ENCODE measurements at regions not wholly inside any gene's neighbourhood (a gene's known extent, or its start where the extent isn't known, plus 50 kb on each side); places are given as distances from the start of the nearest gene placed in this dataset.

DNA sequence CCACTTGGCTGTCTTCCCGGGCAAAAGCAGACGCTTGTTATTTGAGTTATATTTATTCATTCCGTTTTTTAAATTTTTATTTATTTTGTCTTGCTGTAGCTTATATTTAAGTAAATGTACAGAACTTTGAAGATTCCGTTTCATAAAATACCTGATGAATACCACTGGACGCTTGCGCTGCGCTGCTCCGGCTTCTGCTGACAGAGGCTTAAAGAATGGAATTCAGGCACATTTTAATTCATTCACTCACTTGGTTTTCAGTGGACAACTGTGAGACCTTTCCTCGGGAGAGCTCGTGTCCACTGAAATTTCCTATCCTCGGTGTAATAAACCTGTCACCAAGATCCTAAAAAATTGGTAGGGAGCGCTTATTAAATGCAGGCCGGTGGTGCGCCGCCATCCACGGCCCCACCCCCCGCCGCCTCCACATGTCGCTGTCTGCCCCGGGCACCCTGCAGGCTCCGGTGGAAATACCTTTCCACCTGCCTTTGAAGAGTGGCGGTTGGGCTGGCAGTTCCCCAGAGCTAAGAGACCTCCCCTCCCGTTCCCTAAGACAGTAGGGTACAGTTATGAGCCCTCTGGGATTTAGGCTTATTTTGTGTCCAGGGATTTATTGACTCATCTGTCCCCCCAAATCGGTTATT, 62.5 kb upstream of the UBE2E1 start:
- no peak for DNase-seq

DNA sequence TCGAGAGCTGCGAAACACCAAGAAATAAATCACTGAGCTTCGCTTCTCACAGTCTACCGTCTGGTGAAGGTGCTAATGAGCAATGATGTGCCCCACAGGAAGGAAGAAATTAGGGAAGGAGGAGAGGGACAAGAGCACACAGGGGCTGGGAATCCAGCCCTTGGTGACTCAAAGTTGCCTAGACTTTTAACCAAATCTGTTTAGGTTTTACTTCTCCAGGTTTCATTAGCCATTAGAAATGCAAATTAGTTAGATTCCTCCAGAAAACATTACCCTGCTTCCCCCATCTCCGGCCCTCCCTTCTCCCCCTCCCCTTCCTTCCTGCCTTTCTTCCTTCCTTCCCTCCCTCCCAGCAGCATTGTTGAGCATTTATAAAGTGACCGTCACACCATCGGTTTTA, 59.3 kb upstream of the UBE2E1 start:
- no peak for DNase-seq

DNA sequence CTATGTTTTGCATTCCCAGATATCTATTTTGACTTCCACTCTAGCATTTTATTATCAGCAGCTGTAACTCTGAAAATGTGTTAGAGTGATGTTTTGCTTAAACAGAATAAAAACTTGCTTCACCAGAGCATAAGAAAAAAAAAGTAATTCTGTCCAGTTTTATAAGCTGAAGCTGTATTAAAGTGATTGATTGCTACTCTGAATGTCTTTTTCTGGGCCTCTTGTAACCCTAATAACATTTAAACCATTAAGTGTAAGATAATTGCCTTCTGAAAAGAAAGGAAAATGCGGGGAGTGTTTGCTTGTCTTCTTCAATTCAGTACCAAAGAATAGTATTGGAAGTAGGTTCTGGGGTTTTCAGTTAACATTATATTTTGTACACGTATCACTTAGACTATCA, 57.9 kb upstream of the UBE2E1 start:
- no peak for DNase-seq

DNA sequence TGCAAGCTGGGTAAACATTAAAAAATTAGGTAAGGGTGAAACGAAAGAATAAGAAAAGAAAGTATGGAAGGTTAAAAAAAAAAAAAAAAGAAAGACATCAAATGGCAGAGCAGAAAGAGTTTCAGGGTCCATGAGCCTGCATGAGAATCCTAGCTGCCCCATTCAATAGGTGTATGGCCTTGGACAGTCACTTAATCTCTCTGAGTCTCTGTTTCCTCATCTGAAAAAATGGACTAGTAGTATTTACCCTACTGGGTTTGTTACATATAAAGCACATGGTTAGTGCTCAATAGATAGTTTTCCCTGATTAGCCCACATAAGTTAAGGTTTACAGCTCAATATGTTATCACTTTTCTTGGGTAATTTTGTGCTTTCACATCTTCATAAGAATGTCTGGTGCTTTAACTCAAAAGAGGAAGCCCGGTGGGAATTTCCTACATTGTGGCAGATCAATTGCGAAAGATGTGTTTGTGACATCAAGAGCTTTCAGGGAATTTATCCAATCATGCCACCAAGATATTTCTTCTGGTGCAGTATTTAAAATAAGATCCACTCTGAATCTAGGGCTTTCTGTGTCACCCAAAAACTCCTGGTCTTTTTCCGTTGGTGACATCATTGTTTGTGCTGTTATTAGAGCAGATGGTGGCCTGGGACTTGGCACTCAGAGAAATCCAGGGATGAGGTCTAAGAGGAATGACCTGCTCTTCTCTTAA, 57.2 kb upstream of the UBE2E1 start:
- DNase-seq, result peak in 2 of 58 donors; percentile 1 to 18

DNA sequence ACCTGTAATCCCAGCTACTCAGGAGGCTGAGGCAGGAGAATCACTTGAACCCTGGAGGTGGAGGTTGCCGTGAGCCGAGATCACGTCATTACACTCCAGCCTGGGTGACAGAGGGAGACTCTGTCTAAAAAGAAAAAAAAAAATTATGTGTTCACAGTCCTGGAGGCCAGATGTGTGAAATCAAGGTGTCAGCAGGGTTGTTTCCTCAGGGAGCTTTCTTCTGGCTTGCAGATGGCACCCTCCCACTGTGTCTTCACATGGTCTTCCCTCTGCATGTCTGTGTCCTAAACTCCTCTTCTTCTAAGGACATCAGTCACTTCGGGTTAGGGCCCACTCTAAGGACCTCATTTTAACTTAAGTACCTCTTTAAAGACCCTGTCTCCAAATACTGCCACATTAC, 56.1 kb upstream of the UBE2E1 start:
- no peak for DNase-seq

DNA sequence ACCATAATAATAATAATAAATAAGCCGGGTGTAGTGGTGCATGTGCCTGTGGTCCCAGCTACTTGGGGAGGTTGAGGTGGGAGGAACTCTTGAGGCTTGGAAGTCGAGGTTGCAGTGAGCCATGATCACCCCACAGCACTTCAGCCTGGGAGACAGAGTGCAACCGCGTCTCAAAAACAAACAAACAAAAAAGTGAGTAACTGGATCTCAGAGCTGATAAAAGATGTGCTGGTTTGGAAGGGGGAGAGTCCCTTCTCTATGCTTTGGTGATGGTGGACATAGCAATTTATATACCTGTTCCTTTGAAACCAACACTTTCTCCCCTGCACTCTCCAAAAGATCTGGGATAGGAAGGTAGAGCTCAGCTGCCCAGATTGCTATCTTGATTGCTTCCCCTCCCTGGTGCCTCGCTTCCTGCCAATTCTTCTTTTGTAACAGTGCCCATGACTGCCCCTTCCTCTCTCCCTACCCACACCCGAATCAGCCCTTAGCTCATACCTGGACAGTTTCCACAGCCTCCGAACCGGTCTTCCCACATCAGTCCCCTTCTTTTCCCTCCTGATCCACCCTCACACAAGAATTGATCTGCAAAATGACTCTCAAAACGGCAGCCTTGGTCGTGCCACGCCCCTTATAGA, 55.1 kb upstream of the UBE2E1 start:
- DNase-seq, result no peak

DNA sequence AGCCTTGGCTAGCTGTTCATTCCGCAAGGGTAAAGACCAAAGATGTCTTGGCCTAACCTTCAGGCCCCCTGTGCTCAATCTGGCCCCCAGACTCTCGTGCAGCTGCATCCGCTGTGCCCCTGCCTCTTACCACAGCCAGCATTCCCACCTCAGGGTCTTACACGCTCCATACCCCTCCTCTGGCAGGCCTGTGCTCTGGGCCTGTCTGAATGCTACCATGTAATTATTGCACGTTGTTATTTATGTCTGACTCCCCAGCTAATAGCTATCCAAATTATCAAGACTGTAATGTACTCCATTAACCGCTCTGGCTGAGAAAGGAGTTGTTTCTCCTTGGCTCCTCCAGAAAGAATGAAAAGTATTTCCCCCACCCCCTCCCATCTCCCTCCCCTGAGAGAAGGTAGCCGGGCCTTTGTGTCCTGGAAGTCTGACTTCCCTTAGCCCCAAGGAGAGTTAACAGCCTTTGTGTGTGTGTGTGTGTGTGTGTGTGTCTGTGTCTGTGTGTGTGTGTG, 54.5 kb upstream of the UBE2E1 start:
- no peak for DNase-seq

DNA sequence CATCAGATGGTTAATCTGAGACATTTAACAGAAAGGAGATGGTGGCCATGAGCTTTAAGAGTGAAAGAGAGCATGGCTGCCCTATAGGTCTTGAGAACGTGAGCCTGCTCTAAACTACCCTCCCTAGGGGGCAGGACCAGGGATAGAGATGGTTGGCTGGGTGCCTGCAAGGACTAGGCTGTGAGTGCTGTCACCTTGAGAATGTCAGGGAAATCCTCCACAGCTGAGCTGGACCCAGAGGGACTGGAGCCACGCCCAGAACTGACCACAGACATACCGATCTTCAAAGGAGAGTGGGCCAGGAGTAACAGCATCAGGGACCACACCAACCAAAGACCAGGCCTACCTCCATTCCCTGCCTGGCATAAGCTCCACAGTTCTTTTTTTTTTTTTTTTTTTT, 53.6 kb upstream of the UBE2E1 start:
- no peak for DNase-seq

DNA sequence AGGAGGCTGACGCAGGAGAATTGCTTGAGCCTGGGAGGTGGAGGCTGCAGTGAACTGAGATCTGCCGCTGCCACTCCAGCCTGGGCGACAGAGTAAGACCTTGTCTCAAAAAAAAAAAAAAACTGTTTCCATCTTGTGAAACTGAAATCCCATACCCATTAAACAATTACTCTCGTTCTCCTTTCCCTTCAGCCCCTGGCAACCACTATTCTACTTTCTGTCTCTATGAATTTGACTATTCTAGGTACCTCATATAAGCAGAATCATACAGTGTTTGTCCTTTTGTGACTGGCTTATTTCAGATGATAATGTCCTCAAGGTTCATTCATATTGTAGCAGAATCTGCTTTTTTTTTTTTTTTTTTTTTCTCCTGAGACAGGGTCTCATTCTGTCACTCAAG, 51.5 kb upstream of the UBE2E1 start:
- DNase-seq, result no peak
